K562 (cell line): ENCODE measurements at regions not wholly inside any gene's neighbourhood (a gene's known extent, or its start where the extent isn't known, plus 50 kb on each side); places are given as distances from the start of the nearest gene placed in this dataset.

ENCODE experiments used
- ATAC-seq: fragments of 200-7000 bp; cut with Tn5 transposase; 3 replicates; pipeline ENCODE4 v1.9.1; 2020; ENCODE audit warnings: moderate library complexity
- BruUV-seq: library from RNA; stranded (reverse); fragments of 400-500 nt; replicated peaks from 2 replicates; lab custom pipeline; 2021; lab: Mats Ljungman, UMichigan
- CTCF ChIA-PET: fragments of 300-600 bp; formaldehyde crosslinking; extraction: SDS; loops from one replicate; lab custom pipeline; 2021; ENCODE audit warnings: low intra/inter-chr PET ratio; lab: Yijun Ruan, JAX
- POLR2A ChIA-PET: fragments of 300-600, 350-650 bp; sonication (Branson Sonifier 250); formaldehyde crosslinking; extraction: SDS; loops from one replicate; lab custom pipeline; 2021; ENCODE audit warnings: antibody characterized with exemption, inconsistent platforms; lab: Yijun Ruan, JAX
- DNase-seq, 4 experiments: peaks; one replicate each; pipeline versions ENCODE4 v3.0.0 to v3.0.0-alpha.2; 2011 to 2018; ENCODE audit warnings: low spot score in 3 of 4, mixed read lengths in 3 of 4; ENCODE audit errors: extremely low read depth in 1 of 4
- FAIRE-seq: peaks from 2 replicates; lab custom pipeline; 2011; peaks lifted over from hg19 to GRCh38; lab: Jason Lieb, UNC
- H2AFZ ChIP-seq: 2 replicates; pipeline ENCODE4 v1.6.0; 2011; ENCODE audit warnings: low read depth, low read length, control low read depth, inconsistent platforms
- H3K27ac ChIP-seq: fragments of 200-600 bp; 3 replicates; pipeline ENCODE4 v1.8.0; 2011; ENCODE audit warnings: low read depth, mild to moderate bottlenecking, control low read depth, inconsistent platforms, low read length, moderate library complexity, mixed read lengths; ENCODE audit errors: extremely low read depth
- H3K27me3 ChIP-seq, 2 experiments: fragments of 300-600 bp in 1 of 2; 2 replicates in 1 of 2; 3 replicates in 1 of 2; pipeline versions ENCODE4 v1.6.0 to v1.8.0; 2011; ENCODE audit warnings: inconsistent platforms in 2 of 2, low read length in 2 of 2, mild to moderate bottlenecking in 1 of 2, mixed read lengths in 1 of 2, moderate library complexity in 1 of 2; ENCODE audit not compliant: control insufficient read depth in 2 of 2, insufficient read depth in 2 of 2
- H3K36me3 ChIP-seq: fragments of 300-600 bp; 3 replicates; pipeline ENCODE4 v1.8.0; 2011; ENCODE audit warnings: mild to moderate bottlenecking, low read length, inconsistent platforms; ENCODE audit not compliant: control insufficient read depth, insufficient read depth
- H3K4me1 ChIP-seq, 2 experiments: fragments of 200-600 bp in 1 of 2; replicated peaks in 1 of 2; 2 replicates in 1 of 2; 3 replicates in 1 of 2; pipeline versions ENCODE4 v1.5.1 to v1.8.0; 2011; ENCODE audit warnings: inconsistent platforms in 2 of 2, low read length in 2 of 2, mild to moderate bottlenecking in 1 of 2, mixed read lengths in 1 of 2, moderate library complexity in 1 of 2; ENCODE audit not compliant: control insufficient read depth in 2 of 2, insufficient read depth in 2 of 2
- H3K4me2 ChIP-seq: 2 replicates; pipeline ENCODE4 v1.6.1; 2011; ENCODE audit warnings: low read length, control low read depth, inconsistent platforms, mixed read lengths; ENCODE audit not compliant: insufficient read depth
- H3K4me3 ChIP-seq: fragments of 200-600 bp; sonication (generic), shearing (Covaris generic); 2 replicates; pipeline ENCODE4 v1.5.1; 2016; ENCODE audit warnings: control low read depth, inconsistent platforms
- H3K79me2 ChIP-seq: fragments of 200-600 bp; 3 replicates; pipeline ENCODE4 v1.8.0; 2011; ENCODE audit warnings: low read length, inconsistent platforms; ENCODE audit not compliant: control insufficient read depth, insufficient read depth
- H3K9ac ChIP-seq, 2 experiments: 2 replicates each; pipeline versions ENCODE4 v1.6.0 to v1.6.1; 2011; ENCODE audit warnings: low read depth in 2 of 2, low read length in 2 of 2, control low read depth in 1 of 2, inconsistent platforms in 1 of 2, mild to moderate bottlenecking in 1 of 2, mixed read lengths in 1 of 2; ENCODE audit not compliant: insufficient read depth in 1 of 2
- H3K9me1 ChIP-seq: one replicate; pipeline ENCODE4 v1.6.0; 2011; ENCODE audit warnings: inconsistent platforms, mild to moderate bottlenecking, low read length, moderate library complexity; ENCODE audit not compliant: control insufficient read depth, insufficient read depth
- H3K9me3 ChIP-seq: replicated peaks from 2 replicates; pipeline ENCODE4 v1.5.1; 2011; ENCODE audit warnings: low read depth, low read length, inconsistent platforms; ENCODE audit not compliant: control insufficient read depth, insufficient read depth
- H4K20me1 ChIP-seq: replicated peaks from 2 replicates; pipeline ENCODE4 v1.6.1; 2011; ENCODE audit warnings: low read length, inconsistent platforms, mixed read lengths; ENCODE audit not compliant: control insufficient read depth, insufficient read depth
- DEAF1 ChIP-seq: fragments of 450-650 bp; formaldehyde crosslinking; IDR thresholded peaks from 2 replicates; pipeline ENCODE4 v1.4.0; 2020; ENCODE audit warnings: mild to moderate bottlenecking, moderate library complexity
- ELF1 ChIP-seq: fragments of 200-800 bp; sonication (Bioruptor generic); IDR thresholded peaks from 2 replicates; pipeline ENCODE4 v1.6.1; 2016; ENCODE audit warnings: missing genetic modification characterization, missing compliant biosample characterization
- MEIS2 ChIP-seq: fragments of 450-650 bp; IDR thresholded peaks from 2 replicates; pipeline ENCODE4 v1.6.1; 2014; ENCODE audit warnings: mild to moderate bottlenecking; ENCODE audit not compliant: partially characterized antibody
- NR2F6 ChIP-seq: fragments of 450-650 bp; formaldehyde crosslinking; IDR thresholded peaks from 2 replicates; pipeline ENCODE4 v1.4.0; 2020; ENCODE audit warnings: mild to moderate bottlenecking
- PURB ChIP-seq: sonication (generic); formaldehyde crosslinking; IDR thresholded peaks from 2 replicates; pipeline ENCODE4 v1.9.0; 2021; ENCODE audit warnings: low read depth, mild to moderate bottlenecking, missing genetic modification reagents
- RBM14 ChIP-seq: fragments of 200-400 bp; formaldehyde crosslinking; IDR thresholded peaks from 2 replicates; pipeline ENCODE4 v1.6.1; 2018; ENCODE audit warnings: low read depth, mild to moderate bottlenecking, low read length, moderate library complexity, borderline replicate concordance; ENCODE audit not compliant: insufficient read depth
- SNAPC5 ChIP-seq: fragments of 250-450 bp; sonication (Bioruptor Pico); IDR thresholded peaks from 2 replicates; pipeline ENCODE4 v1.8.0; 2021; ENCODE audit warnings: moderate library complexity, mild to moderate bottlenecking, inconsistent platforms
- THRA ChIP-seq: fragments of 450-650 bp; IDR thresholded peaks from 2 replicates; pipeline ENCODE4 v1.6.1; 2017; ENCODE audit warnings: mild to moderate bottlenecking, moderate library complexity
- ZBTB9 ChIP-seq: fragments of 450-650 bp; formaldehyde crosslinking; IDR thresholded peaks from 2 replicates; pipeline ENCODE4 v1.4.0; 2020; ENCODE audit warnings: mild to moderate bottlenecking, moderate library complexity
- ZNF12 ChIP-seq: sonication (generic); formaldehyde crosslinking; IDR thresholded peaks from 2 replicates; pipeline ENCODE4 v1.4.0; 2020; ENCODE audit warnings: mild to moderate bottlenecking, missing genetic modification reagents
- ZNF165 ChIP-seq: fragments of 250-450 bp; sonication (Bioruptor Pico); IDR thresholded peaks from 2 replicates; pipeline ENCODE4 v1.4.0; 2020; ENCODE audit warnings: borderline replicate concordance
- WGBS: fragments of 100-300 bp; shearing (Covaris generic); methylation state at CpG from one replicate; pipeline ENCODE4 v1.1.6; 2016; ENCODE audit warnings: low coverage, mixed read lengths; ENCODE audit not compliant: insufficient coverage; ENCODE audit errors: missing lambda C conversion rate; 5-methylcytosine and 5-hydroxymethylcytosine counted together
- in situ Hi-C: fragments of 300-500 bp; cut with MboI; formaldehyde crosslinking; loops from 4 replicates; pipeline ENCODE4 v1.15.0; 2018; ENCODE audit warnings: inconsistent platforms, mixed read lengths
- intact Hi-C: fragments of 100-400 bp; cut with micrococcal nuclease; formaldehyde crosslinking; loops from 2 replicates; pipeline ENCODE4 v1.14.2; 2022

- in situ Hi-C loops = no loop called here
- Histone ChIP-seq H3K4me3 (no peak overlapping the region), H4K20me1 (no peaks in the 10 kb centered on the region), H3K27me3 (no peaks in the 10 kb centered on the region), H3K9me1 (no peaks in the 10 kb centered on the region), H3K4me1 (no peaks in the 10 kb centered on the region), H3K9me3 (no peaks in the 10 kb centered on the region), H3K27ac (no peak overlapping the region), H3K4me2 (no peak overlapping the region), H3K36me3 (no peaks in the 10 kb centered on the region), H3K9ac (no peak overlapping the region), H3K79me2 (no peaks in the 10 kb centered on the region), H2AFZ (no peak overlapping the region)
- FAIRE-seq (no peak), DNase-seq (no peak), ATAC-seq (no peak)
- CTCF ChIA-PET = no interaction called here
- no TSS peak for BruUV-seq
- POLR2A ChIA-PET = no interaction called here
- intact Hi-C loops = no loop called here
- no peak for TF ChIP-seq DEAF1 (CRISPR knock-in tag)
- TF ChIP-seq ZNF12 (CRISPR knock-in tag) = 0 out of 2 replicates have a peak, but pooled peaks have one; percentile 56
- WGBS = 0% methylated on average over 4 of the region's 4 CpGs
These were observed 210.0 kb upstream of the CDH5 start for GRCh38 chr16:66156538-66156937.

GRCh38 chr16:66155933-66156332 lies 210.6 kb upstream of the CDH5 start:
- CTCF ChIA-PET = no interaction called here
- Histone ChIP-seq H3K27me3 (no peaks in the 10 kb centered on the region), H3K79me2 (no peaks in the 10 kb centered on the region), H3K36me3 (no peaks in the 10 kb centered on the region), H4K20me1 (no peaks in the 10 kb centered on the region), H3K9ac (no peak overlapping the region), H2AFZ (no peak overlapping the region), H3K4me2 (no peak overlapping the region), H3K9me3 (no peaks in the 10 kb centered on the region), H3K4me1 (no peaks in the 10 kb centered on the region), H3K27ac (no peak overlapping the region), H3K4me3 (no peak overlapping the region), H3K9me1 (no peaks in the 10 kb centered on the region)
- intact Hi-C loops (no loop called here), in situ Hi-C loops (no loop called here)
- no peak for DNase-seq
- FAIRE-seq = no peak
- BruUV-seq = no TSS peak
- 0% methylated on average over 4 of the region's 4 CpGs for WGBS
- POLR2A ChIA-PET = no interaction called here
- ATAC-seq = no peak
- TF ChIP-seq NR2F6 (CRISPR knock-in tag) = no peak
- TF ChIP-seq PURB (CRISPR knock-in tag) = no peak
- TF ChIP-seq ELF1 (tag) = no peak
- no peak for TF ChIP-seq ZBTB9 (CRISPR knock-in tag)
- TF ChIP-seq THRA = no peak
- TF ChIP-seq RBM14 = no peak
- no peak for TF ChIP-seq ZNF165 (CRISPR knock-in tag)
- no peak for TF ChIP-seq MEIS2
- TF ChIP-seq SNAPC5 (CRISPR knock-in tag) = no peak
